ENCODE measurements at regions not wholly inside any gene's neighbourhood (a gene's known extent, or its start where the extent isn't known, plus 50 kb on each side); places are given as distances from the start of the nearest gene placed in this dataset.
A peak's percentile ranks its signal among the peaks of the same experiment; 100 is the strongest.
"Not testable (repeated sequence)": the region's sequence is repeated elsewhere in the genome, so short reads cannot be mapped to it uniquely, and the experiment has no call there.

- Histone ChIP-seq H3K27me3 (ENCODE audit: insufficient read depth, low read length, poor library complexity, severe bottlenecking) (no peaks in the 10 kb centered on the region), H2AFZ (ENCODE audit: low read length) (no peak overlapping the region), H3K4me2 (ENCODE audit: low read depth, low read length, poor library complexity, severe bottlenecking) (peak overlapping the region; percentile 27), H4K20me1 (ENCODE audit: insufficient read depth, low read length, poor library complexity, severe bottlenecking) (no peaks in the 10 kb centered on the region), H3K79me2 (ENCODE audit: insufficient read depth, low read length) (no peaks in the 10 kb centered on the region), H3K9ac (ENCODE audit: low read depth, low read length, poor library complexity, severe bottlenecking) (no peak overlapping the region), H3F3A (ENCODE audit: low read depth) (no peaks in the 10 kb centered on the region), H3K4me3 (ENCODE audit: low read length, poor library complexity, severe bottlenecking) (no peak overlapping the region), H3K4me1 (ENCODE audit: insufficient read depth, low read length, poor library complexity, severe bottlenecking) (peaks cover 9% of the 10 kb centered on the region), H3K9me3 (ENCODE audit: insufficient read depth, low read depth, low read length) (no peaks in the 10 kb centered on the region), H3K9me2 (replicated peaks; ENCODE audit: low read depth, low read length) (no peaks in the 10 kb centered on the region), H3K36me3 (ENCODE audit: insufficient read depth, low read length) (no peaks in the 10 kb centered on the region)
- TF ChIP-seq EZH2phosphoT487 (IDR thresholded peaks at IDR 0.05; ENCODE audit: borderline replicate concordance) (no peak), CTCF (conservative IDR thresholded peaks at IDR 0.05; ENCODE audit: low read length) (no peak)
These were observed 373.7 kb downstream of the SRGAP2C start for GRCh38 chr1:121558514-121558913.

GRCh38 chr1:121566346-121566745 lies 381.6 kb downstream of the SRGAP2C start:
- no peaks in the 10 kb centered on the region for H3K36me3 ChIP-seq (ENCODE audit: insufficient read depth, low read length)
- no peaks in the 10 kb centered on the region for H3K27me3 ChIP-seq (ENCODE audit: insufficient read depth, low read length, poor library complexity, severe bottlenecking)
- no peaks in the 10 kb centered on the region for H3K9me3 ChIP-seq (ENCODE audit: insufficient read depth, low read depth, low read length)
- no peak overlapping the region for H3K4me2 ChIP-seq (ENCODE audit: low read depth, low read length, poor library complexity, severe bottlenecking)
- H4K20me1 ChIP-seq (ENCODE audit: insufficient read depth, low read length, poor library complexity, severe bottlenecking), result no peaks in the 10 kb centered on the region
- no peaks in the 10 kb centered on the region for H3K4me1 ChIP-seq (ENCODE audit: insufficient read depth, low read length, poor library complexity, severe bottlenecking)
- TF ChIP-seq EZH2phosphoT487 (IDR thresholded peaks at IDR 0.05; ENCODE audit: borderline replicate concordance), result no peak
- no peak for TF ChIP-seq CTCF (conservative IDR thresholded peaks at IDR 0.05; ENCODE audit: low read length)
- H3K4me3 ChIP-seq (ENCODE audit: low read length, poor library complexity, severe bottlenecking), result no peak overlapping the region
- H3K9ac ChIP-seq (ENCODE audit: low read depth, low read length, poor library complexity, severe bottlenecking), result no peak overlapping the region
- H3F3A ChIP-seq (ENCODE audit: low read depth), result no peaks in the 10 kb centered on the region
- no peak overlapping the region for H2AFZ ChIP-seq (ENCODE audit: low read length)
- H3K79me2 ChIP-seq (ENCODE audit: insufficient read depth, low read length), result no peaks in the 10 kb centered on the region
- H3K9me2 ChIP-seq (replicated peaks; ENCODE audit: low read depth, low read length), result no peaks in the 10 kb centered on the region

GRCh38 chr1:121569428-121569827 lies 384.7 kb downstream of the SRGAP2C start:
- H3K27me3 ChIP-seq (ENCODE audit: insufficient read depth, low read length, poor library complexity, severe bottlenecking), result no peaks in the 10 kb centered on the region
- TF ChIP-seq CTCF (conservative IDR thresholded peaks at IDR 0.05; ENCODE audit: low read length), result no peak
- no peak overlapping the region for H3K9ac ChIP-seq (ENCODE audit: low read depth, low read length, poor library complexity, severe bottlenecking)
- no peak overlapping the region for H3K4me2 ChIP-seq (ENCODE audit: low read depth, low read length, poor library complexity, severe bottlenecking)
- H3K79me2 ChIP-seq (ENCODE audit: insufficient read depth, low read length), result no peaks in the 10 kb centered on the region
- no peak overlapping the region for H2AFZ ChIP-seq (ENCODE audit: low read length)
- no peaks in the 10 kb centered on the region for H3K9me3 ChIP-seq (ENCODE audit: insufficient read depth, low read depth, low read length)
- H3F3A ChIP-seq (ENCODE audit: low read depth), result no peaks in the 10 kb centered on the region
- H4K20me1 ChIP-seq (ENCODE audit: insufficient read depth, low read length, poor library complexity, severe bottlenecking), result no peaks in the 10 kb centered on the region
- H3K4me1 ChIP-seq (ENCODE audit: insufficient read depth, low read length, poor library complexity, severe bottlenecking), result no peaks in the 10 kb centered on the region
- no peaks in the 10 kb centered on the region for H3K36me3 ChIP-seq (ENCODE audit: insufficient read depth, low read length)
- no peaks in the 10 kb centered on the region for H3K9me2 ChIP-seq (replicated peaks; ENCODE audit: low read depth, low read length)
- no peak overlapping the region for H3K4me3 ChIP-seq (ENCODE audit: low read length, poor library complexity, severe bottlenecking)

- not testable (repeated sequence) for H3K9me2 ChIP-seq (replicated peaks; ENCODE audit: low read depth, low read length); H3K4me2 ChIP-seq (ENCODE audit: low read depth, low read length, poor library complexity, severe bottlenecking); H3F3A ChIP-seq (ENCODE audit: low read depth); H3K9ac ChIP-seq (ENCODE audit: low read depth, low read length, poor library complexity, severe bottlenecking); H3K36me3 ChIP-seq (ENCODE audit: insufficient read depth, low read length); H3K9me3 ChIP-seq (ENCODE audit: insufficient read depth, low read depth, low read length); H3K4me3 ChIP-seq (ENCODE audit: low read length, poor library complexity, severe bottlenecking); H3K27me3 ChIP-seq (ENCODE audit: insufficient read depth, low read length, poor library complexity, severe bottlenecking); H2AFZ ChIP-seq (ENCODE audit: low read length); H4K20me1 ChIP-seq (ENCODE audit: insufficient read depth, low read length, poor library complexity, severe bottlenecking); H3K79me2 ChIP-seq (ENCODE audit: insufficient read depth, low read length); H3K4me1 ChIP-seq (ENCODE audit: insufficient read depth, low read length, poor library complexity, severe bottlenecking)
These were observed 389.2 kb downstream of the SRGAP2C start for GRCh38 chr1:121573881-121574504.

GRCh38 chr1:121574505-121574899 lies 389.7 kb downstream of the SRGAP2C start:
- H3F3A ChIP-seq (ENCODE audit: low read depth); H3K4me2 ChIP-seq (ENCODE audit: low read depth, low read length, poor library complexity, severe bottlenecking); H3K79me2 ChIP-seq (ENCODE audit: insufficient read depth, low read length); H3K9me3 ChIP-seq (ENCODE audit: insufficient read depth, low read depth, low read length); H3K27me3 ChIP-seq (ENCODE audit: insufficient read depth, low read length, poor library complexity, severe bottlenecking); H2AFZ ChIP-seq (ENCODE audit: low read length); H4K20me1 ChIP-seq (ENCODE audit: insufficient read depth, low read length, poor library complexity, severe bottlenecking); H3K4me3 ChIP-seq (ENCODE audit: low read length, poor library complexity, severe bottlenecking); H3K9me2 ChIP-seq (replicated peaks; ENCODE audit: low read depth, low read length); H3K4me1 ChIP-seq (ENCODE audit: insufficient read depth, low read length, poor library complexity, severe bottlenecking); H3K36me3 ChIP-seq (ENCODE audit: insufficient read depth, low read length); H3K9ac ChIP-seq (ENCODE audit: low read depth, low read length, poor library complexity, severe bottlenecking): not testable (repeated sequence)

All from Loucy (cell line).